ENCODE measurements at regions not wholly inside any gene's neighbourhood (a gene's known extent, or its start where the extent isn't known, plus 50 kb on each side); places are given as distances from the start of the nearest gene placed in this dataset.

DNA sequence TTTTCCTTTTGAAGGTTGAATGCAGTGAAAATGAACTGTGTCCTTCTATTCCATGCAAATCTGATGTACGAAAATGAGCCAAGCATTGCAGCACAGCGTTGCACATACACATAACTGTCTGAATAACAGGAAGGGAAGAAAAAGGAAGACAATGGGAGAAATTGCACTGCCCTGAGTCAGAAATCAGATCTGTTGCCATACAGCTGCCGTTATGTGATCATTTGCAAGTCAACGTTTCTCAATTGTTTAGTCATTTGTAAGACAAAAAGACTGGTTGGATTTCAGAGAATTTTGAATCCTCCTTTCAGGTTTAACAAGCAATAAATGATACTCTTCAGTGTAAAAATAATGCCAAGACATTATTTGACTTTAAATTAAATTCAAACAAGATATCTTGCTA, 284.1 kb downstream of the DSEL start:
- DNase-seq, result no peak

DNA sequence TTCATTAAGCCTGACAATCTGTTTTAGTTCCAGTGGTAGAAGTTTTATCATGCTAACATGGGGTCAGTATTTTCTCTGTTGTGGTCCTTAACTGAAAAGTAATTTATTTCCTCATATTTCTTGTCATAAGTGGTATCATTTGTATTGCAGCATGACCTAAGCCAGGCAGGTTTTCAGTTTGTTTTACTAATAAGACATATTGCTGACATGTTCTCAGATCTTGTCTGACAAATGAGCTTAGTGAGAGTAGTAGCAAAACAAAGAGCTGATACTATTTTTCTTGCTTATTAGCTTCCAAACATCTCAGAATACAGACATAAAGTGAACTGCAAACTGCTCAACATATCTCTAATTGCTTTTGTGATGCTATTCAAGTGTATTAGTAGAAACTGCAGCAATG, 293.6 kb downstream of the DSEL start:
- no peak for DNase-seq

GRCh38 chr18:67219821-67220220, 296.7 kb downstream of the DSEL start:
- no peak for DNase-seq

DNA sequence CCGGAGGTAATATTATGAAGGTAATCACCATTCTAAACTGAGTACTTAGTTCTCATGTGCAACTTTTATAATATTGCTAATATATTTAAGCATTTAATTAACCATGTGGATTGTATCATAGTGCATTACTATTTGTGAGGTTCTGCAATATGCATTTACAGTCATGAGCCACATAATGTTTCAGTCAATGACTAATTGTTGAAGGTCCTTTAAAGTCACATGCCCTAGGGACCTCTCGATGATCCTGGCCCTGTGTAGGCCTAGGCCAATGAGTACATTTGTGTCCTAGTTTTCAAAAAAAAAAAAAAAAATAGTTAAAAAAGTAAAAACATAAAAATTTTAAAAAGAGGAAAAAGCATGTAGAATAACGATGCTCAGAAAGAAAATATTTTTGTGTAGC, 298.0 kb downstream of the DSEL start:
- DNase-seq, result no peak

GRCh38 chr18:67217551-67218166, 298.9 kb downstream of the DSEL start:
- peak; percentile 44 for DNase-seq

GRCh38 chr18:67216846-67217245, 299.7 kb downstream of the DSEL start:
- DNase-seq, result no peak

GRCh38 chr18:67215686-67216085, 300.8 kb downstream of the DSEL start:
- no peak for DNase-seq

GRCh38 chr18:67211646-67212045, 304.9 kb downstream of the DSEL start:
- no peak for DNase-seq

DNA sequence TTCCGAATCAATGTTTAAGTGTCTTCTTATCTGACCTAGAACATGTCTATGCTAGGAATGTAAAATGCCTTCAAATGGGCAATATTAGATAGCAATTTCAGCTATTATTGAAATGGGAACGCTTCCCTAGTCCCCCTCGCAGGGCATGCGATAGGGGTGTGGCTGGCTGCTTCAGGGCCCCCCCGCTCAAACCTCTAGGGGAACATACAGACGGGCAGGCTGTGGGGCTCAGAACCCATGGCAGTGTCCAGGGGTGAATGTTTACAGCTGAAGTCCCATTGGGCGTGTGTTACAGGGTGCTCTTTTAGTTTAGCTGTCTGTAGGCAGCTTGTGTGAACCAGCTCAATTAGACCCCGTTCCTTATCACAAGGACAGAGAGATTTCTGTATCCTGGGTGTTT, 315.9 kb downstream of the DSEL start:
- no peak for DNase-seq

- peak; percentile 61 for DNase-seq
Observed at GRCh38 chr18:67199993-67200617, 316.4 kb downstream of the DSEL start.

GRCh38 chr18:67194886-67195285, 321.6 kb downstream of the DSEL start:
- DNase-seq, result no peak

DNA sequence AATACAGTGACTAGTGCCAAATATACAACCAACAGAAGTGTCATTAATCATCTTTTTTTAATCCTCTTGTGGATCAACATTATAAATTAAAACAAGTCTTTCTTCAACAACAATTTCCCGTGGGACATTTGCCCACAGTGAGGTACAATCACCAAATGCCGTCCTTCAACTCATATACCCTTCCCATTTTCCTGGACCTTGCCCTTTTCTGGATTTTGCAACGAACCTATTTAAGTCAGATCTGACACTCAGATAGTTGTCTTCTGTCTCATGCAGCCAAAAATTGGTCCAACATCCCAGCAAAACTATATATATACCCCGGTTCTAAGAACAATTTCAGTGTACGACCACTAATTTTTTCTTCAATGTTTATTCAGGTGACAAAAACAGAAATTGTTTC, 324.0 kb downstream of the DSEL start:
- DNase-seq, result no peak

DNA sequence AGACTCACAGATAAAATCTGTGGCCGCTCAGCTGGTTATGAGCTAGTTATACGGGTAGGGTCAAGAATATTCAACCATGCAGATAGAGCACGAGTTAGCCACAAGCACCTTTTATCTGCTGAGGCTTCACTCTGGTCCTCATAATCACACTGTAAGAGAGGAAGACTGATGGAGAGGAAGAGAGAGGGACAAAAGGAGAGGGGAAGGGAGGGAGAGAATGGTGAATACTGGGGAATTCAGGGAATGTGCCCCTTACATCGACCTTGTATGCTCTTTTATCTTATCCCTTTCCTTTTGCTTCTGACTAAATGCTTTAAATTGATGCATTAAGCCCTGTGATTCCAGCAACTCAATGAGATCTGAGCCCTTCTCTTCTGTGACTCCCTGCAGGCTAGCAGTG, 333.1 kb downstream of the DSEL start:
- DNase-seq, result no peak

- no peak for DNase-seq
Observed at GRCh38 chr18:67179726-67180125, 336.8 kb downstream of the DSEL start.

DNA sequence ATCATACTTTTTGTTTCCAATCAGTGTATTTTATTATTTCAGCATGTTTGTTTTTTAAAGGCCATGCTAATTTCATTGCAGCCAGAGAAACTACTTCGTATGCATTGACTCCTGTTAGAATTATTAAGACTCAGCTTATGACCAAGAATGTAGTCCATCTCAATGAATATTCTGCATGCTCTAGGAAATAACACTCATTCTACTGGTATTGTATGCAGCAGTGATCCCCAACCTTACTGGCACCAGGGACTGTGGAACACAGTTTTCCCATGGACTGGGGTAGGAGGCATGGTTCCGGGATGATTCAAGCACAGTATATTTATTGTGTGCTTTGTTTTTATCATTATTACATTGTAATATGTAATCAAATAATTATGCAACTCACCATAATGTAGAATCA, 356.9 kb downstream of the DSEL start:
- no peak for DNase-seq

DNA sequence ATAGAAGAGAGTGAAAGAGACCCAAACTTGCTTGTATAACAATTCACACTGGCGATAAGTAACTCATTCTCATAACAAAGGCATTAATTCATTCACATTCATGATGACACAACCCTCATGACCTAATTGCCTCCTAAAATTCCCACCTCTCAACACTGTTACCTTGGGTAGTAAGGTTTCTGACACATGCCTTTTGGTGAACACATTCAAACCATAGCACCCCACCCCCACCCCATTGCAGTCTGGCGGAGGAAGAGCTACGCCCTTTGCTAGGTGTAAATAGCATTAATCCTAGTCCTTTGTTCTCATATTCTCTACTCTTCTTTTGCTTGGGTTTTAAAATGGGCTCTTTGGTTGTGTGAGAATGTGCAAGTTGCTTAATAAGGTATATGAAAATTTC, 361.5 kb downstream of the DSEL start:
- no peak for DNase-seq

DNA sequence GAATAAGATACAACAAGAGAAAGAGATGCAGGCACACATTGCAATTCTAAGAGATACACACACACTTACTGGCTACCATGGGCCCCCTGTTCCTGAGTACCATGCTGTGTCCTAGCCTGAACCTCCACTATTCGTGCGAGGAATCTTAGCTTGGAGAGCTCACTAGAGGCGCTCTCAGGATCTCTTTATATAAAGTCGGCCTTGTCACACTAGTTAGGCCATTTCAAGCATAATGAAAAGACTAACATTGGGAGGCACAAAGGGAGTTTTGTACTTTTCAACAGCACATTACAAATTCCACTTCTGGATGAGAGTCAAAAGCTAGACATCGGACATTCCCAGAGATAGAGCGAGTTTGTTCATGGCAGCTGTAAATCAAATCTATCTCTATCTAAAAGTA, 365.2 kb downstream of the DSEL start:
- no peak for DNase-seq

- DNase-seq, result no peak
Observed at GRCh38 chr18:67145586-67146292, 370.8 kb downstream of the DSEL start.

DNA sequence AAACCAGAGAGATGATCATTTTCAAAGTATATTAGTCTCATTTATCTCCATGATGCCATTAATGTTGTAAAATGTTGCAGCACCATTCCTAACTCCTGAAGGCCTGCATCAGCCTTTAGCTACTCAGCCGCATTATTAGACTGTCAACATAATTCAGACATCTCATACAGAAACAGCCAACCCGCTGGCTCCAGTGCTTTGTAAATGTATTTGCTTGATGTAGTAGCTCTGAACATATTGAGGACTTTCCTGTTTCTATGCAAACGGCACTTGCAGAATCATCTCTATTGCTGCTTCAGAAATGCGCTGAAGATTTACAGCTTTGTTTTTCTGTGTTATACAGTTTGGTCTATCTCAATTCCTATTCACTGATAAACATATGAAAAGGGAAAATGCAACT, 372.2 kb downstream of the DSEL start:
- no peak for DNase-seq

DNA sequence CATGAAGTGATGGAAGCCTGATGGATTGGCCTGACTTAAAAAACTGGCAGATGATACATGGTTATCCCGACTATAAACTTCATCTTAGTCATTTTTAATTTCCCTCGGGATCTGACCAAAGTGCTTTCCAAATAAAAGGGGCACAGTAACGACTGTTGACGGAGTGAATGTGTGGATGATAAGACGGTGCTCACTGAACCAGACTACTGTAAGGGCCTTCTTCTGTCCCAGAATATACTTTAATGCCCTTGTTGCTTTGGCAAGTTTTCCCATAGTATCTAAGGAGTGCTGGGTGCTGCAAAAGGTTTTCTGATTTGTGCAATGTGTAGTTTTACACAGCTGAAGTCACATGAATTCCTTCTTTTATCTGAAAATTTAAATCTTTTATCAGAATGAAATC, 373.5 kb downstream of the DSEL start:
- no peak for DNase-seq

DNA sequence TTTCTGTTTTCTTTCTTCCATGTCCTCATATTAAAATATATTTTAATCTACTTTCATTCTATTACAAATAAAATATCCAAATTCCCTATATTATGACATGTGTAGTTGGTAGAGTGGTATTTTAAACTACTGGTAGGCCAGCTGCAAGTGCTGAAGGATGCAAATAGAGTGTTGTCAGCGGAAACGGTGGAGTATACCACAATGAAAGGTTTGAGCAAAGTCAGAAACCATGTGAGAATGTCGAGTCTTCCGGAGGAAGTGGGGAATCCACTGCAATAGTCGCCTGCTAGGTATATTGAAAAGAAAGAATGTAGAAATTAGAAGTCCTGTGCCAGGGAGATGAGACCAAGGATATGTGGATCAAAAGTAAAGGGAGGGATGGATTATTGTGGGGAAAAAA, 373.9 kb downstream of the DSEL start:
- no peak for DNase-seq

DNA sequence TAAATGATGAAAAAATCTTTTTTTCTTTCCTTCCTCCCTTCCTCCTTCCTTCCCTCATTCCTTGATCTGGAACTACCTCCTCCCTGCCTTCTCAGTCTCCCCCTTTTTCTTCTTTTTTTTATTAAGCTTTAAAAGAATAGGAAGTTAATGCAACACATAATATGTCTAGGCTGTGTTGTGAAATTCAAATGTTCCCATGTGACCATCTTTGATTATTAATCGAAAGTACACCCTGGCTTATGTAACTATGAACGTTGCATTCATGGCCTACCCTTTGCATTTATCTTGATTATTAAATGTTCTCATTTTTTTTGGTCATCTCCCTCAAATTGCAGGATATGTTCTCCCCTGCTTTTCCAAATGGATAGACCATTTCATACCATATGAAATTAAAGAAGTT, 376.0 kb downstream of the DSEL start:
- no peak for DNase-seq

- DNase-seq, result no peak
Observed at GRCh38 chr18:67139899-67140298, 376.6 kb downstream of the DSEL start.

DNA sequence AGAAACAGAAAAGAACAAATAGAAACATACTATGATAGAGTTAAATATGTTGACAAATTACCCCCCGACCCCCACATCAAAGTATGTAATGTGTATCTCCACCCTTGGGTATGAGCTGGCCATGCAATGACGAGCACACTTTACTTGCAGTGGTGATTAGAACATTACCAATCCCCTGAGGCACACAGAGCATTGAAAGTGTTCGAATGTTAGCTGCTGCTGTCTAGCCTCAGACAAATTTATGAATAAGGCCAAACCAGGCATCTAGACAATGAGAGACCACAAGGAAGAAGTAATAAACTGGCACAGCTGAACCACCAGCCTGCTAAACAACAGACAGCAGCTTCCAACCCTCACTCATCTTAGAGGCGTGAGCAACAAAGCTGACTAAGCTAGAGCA, 380.5 kb downstream of the DSEL start:
- no peak for DNase-seq
